ENCODE measurements at regions not wholly inside any gene's neighbourhood (a gene's known extent, or its start where the extent isn't known, plus 50 kb on each side); places are given as distances from the start of the nearest gene placed in this dataset.

GRCh38 chr2:23145460-23145859 lies 239.5 kb upstream of the KLHL29 start:
- TF ChIP-seq POLR2AphosphoS5 (IDR thresholded peaks at IDR 0.05; ENCODE audit: borderline replicate concordance, low read depth, low read length) (no peak), EZH2 (IDR thresholded peaks at IDR 0.05) (no peak)

Measured in SK-N-MC (cell line).